Glutamatergic neuron (in vitro differentiated cells): ENCODE measurements at regions not wholly inside any gene's neighbourhood (a gene's known extent, or its start where the extent isn't known, plus 50 kb on each side); places are given as distances from the start of the nearest gene placed in this dataset.
A peak's percentile ranks its signal among the peaks of the same experiment; 100 is the strongest.
"Not testable (repeated sequence)": the region's sequence is repeated elsewhere in the genome, so short reads cannot be mapped to it uniquely, and the experiment has no call there.

Experiments
- DNase-seq: peaks from one replicate; pipeline ENCODE4 v3.0.0; 2022
- H3K27ac Mint-ChIP-seq: one replicate; pipeline ENCODE4 v1.8.0; 2020; ENCODE audit warnings: mild to moderate bottlenecking, mixed read lengths, inconsistent platforms; ENCODE audit not compliant: unreplicated experiment
- H3K27me3 Mint-ChIP-seq: one replicate; pipeline ENCODE4 v1.8.0; 2020; ENCODE audit warnings: mild to moderate bottlenecking, moderate library complexity, mixed read lengths, inconsistent platforms; ENCODE audit not compliant: unreplicated experiment
- H3K36me3 Mint-ChIP-seq: one replicate; pipeline ENCODE4 v1.8.0; 2020; ENCODE audit warnings: mild to moderate bottlenecking, mixed read lengths, inconsistent platforms; ENCODE audit not compliant: unreplicated experiment
- H3K4me1 Mint-ChIP-seq: one replicate; pipeline ENCODE4 v1.8.0; 2020; ENCODE audit warnings: mild to moderate bottlenecking, low read depth, mixed read lengths, inconsistent platforms; ENCODE audit not compliant: unreplicated experiment
- H3K4me3 Mint-ChIP-seq: one replicate; pipeline ENCODE4 v1.8.0; 2020; ENCODE audit warnings: mild to moderate bottlenecking, mixed read lengths, inconsistent platforms; ENCODE audit not compliant: unreplicated experiment
- H3K9me3 Mint-ChIP-seq: one replicate; pipeline ENCODE4 v1.8.0; 2020; ENCODE audit warnings: mild to moderate bottlenecking, moderate library complexity, mixed read lengths, inconsistent platforms; ENCODE audit not compliant: unreplicated experiment
- TF ChIP-seq, protein P1 (sequence below): fragments of 200-600 bp; sonication (generic); IDR thresholded peaks from one replicate; pipeline ENCODE4 v1.5.0; 2021; ENCODE audit not compliant: partially characterized antibody, unreplicated experiment

DNA sequence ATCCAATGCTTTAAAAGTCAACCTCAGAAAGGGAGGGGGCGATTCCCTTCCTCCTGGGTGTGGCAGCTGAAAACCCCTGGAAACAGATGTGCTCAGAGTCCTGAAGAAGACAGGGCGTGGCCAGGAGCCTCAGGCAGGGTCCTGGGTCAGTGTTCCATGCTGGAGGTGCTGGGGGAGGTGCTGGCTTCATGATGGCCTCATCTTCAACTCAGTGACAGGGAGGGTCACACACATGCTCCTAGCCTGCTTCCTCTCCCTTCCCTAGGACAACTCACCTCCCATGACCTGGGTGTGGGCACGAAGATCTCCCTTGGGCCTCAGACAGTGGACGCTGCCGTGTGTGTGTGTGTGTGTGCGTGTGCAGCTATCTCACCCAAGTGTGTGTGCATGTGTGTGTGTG, 245.6 kb upstream of the B3GAT1 start:
- peaks cover 9% of the 10 kb centered on the region for H3K27me3 Mint-ChIP-seq

DNA sequence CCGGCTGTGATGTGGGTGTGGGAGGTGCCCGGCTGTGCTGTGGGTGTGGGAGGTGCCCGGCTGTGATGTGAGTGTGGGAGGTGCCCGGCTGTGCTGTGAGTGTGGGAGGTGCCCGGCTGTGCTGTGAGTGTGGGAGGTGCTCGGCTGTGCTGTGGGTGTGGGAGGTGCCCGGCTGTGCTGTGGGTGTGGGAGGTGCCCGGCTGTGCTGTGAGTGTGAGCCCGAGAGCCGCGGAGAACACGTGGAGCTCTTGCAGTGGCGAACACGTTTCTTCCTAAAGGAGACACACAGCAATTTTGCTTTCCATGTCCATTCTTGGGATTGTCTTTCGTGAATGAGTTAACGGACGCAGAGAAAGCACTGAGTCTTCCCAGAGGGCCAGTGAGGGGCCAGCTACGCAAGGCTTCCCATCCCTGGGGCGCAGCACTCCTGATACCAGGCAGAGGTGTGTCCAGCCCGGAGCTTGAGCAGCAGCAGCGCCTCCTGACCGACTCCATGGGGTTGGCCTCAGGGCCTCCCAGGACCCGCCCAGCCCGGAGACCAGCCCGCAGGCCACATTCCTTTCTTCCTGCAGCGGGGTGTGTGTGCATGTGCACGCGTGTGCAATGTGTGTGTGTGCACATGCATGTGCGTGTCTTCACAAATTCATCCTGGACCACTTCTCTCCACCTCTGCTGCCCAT, 245.0 kb upstream of the B3GAT1 start:
- DNase-seq = no peak
- peaks cover 12% of the 10 kb centered on the region for H3K36me3 Mint-ChIP-seq
- H3K9me3 Mint-ChIP-seq = peaks cover 14% of the 10 kb centered on the region
- H3K4me3 Mint-ChIP-seq = no peak overlapping the region
- peaks cover 9% of the 10 kb centered on the region for H3K27me3 Mint-ChIP-seq
- H3K27ac Mint-ChIP-seq = no peak overlapping the region
- peaks cover 18% of the 10 kb centered on the region for H3K4me1 Mint-ChIP-seq
- TF ChIP-seq, protein P1, sequence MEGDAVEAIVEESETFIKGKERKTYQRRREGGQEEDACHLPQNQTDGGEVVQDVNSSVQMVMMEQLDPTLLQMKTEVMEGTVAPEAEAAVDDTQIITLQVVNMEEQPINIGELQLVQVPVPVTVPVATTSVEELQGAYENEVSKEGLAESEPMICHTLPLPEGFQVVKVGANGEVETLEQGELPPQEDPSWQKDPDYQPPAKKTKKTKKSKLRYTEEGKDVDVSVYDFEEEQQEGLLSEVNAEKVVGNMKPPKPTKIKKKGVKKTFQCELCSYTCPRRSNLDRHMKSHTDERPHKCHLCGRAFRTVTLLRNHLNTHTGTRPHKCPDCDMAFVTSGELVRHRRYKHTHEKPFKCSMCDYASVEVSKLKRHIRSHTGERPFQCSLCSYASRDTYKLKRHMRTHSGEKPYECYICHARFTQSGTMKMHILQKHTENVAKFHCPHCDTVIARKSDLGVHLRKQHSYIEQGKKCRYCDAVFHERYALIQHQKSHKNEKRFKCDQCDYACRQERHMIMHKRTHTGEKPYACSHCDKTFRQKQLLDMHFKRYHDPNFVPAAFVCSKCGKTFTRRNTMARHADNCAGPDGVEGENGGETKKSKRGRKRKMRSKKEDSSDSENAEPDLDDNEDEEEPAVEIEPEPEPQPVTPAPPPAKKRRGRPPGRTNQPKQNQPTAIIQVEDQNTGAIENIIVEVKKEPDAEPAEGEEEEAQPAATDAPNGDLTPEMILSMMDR = no peak

More for the DNA sequence above, 245.6 kb upstream of the B3GAT1 start:
- Mint-ChIP-seq H3K4me3 (no peak overlapping the region), H3K36me3 (peaks cover 12% of the 10 kb centered on the region), H3K4me1 (peaks cover 18% of the 10 kb centered on the region), H3K27ac (no peak overlapping the region), H3K9me3 (peaks cover 14% of the 10 kb centered on the region)
- DNase-seq = no peak
- TF ChIP-seq, protein P1 = no peak

DNA sequence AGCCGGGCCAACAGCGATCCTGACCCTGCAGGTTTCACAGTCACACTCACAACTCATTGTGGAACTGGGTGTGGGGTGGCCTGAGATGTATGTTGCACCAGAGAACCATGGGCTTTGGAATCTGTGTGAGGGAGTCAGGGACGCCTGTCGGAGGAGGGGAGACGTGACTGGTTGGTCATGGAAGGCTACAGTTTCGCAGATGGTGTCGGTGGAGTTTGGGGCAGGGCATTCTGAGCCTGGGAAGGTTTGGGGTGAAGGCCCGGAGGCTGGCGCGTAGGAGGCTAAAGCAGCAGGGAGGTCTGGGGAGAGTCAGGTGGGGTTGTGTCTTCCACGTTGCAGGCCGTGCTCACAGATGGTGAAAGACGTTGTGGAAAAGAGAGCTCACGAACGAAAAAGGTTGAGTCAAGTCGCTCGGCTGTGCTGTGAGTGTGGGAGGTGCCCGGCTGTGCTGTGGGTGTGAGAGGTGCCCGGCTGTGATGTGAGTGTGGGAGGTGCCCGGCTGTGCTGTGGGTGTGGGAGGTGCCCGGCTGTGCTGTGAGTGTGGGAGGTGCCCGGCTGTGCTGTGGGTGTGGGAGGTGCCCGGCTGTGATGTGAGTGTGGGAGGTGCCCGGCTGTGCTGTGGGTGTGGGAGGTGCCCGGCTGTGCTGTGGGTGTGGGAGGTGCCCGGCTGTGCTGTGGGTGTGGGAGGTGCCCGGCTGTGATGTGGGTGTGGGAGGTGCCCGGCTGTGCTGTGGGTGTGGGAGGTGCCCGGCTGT, 244.2 kb upstream of the B3GAT1 start:
- H3K27ac Mint-ChIP-seq = peak overlapping the region; percentile 77
- H3K9me3 Mint-ChIP-seq = peaks cover 14% of the 10 kb centered on the region
- DNase-seq, H3K27me3 Mint-ChIP-seq: not testable (repeated sequence)
- H3K4me3 Mint-ChIP-seq = peak overlapping the region; percentile 52
- peaks cover 18% of the 10 kb centered on the region for H3K4me1 Mint-ChIP-seq
- H3K36me3 Mint-ChIP-seq = peaks cover 12% of the 10 kb centered on the region

DNA sequence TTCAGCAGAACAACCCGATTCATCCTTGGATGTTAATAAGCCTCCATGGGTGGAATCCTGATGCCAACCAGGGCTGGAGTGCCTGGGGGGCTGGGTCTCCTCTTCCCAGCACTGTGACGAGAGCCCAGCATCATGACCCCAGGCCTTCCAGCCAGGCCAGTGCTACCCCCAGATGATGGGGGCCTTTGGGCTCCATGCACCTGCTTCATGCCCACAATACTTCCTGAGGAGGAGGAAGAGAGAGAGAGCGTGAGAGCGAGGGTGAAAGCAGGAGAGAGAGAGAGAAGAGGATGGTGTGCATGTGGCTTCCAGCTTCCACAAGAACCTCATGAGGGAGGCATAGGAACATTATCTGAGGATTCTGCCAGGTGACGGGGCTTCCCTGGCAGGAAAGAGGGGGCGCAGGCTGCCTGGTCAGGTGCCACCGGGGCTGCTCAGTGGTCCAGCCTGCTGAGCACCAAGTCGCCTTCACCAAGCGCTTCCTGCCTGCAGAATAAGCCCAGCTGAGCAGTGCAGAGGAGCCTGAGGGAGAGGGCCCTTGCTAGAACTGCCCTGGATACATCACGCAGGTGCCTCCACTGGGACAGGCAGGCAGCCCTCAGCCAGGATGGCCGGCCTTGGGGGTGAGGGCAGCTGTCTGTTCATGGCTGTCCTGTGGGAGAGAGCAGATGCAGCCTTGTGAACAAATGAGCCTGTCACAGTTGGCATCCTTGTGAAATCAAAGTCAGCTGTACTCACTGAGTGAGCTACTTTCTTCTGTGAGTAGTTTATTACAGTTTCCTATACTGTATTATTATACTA, 243.3 kb upstream of the B3GAT1 start:
- Mint-ChIP-seq H3K4me3 (peak overlapping the region; percentile 44), H3K4me1 (peaks cover 18% of the 10 kb centered on the region), H3K9me3 (peaks cover 11% of the 10 kb centered on the region), H3K36me3 (peaks cover 5% of the 10 kb centered on the region), H3K27ac (peak overlapping the region; percentile 4), H3K27me3 (peaks cover 9% of the 10 kb centered on the region)
- peak; percentile 63 for DNase-seq
- TF ChIP-seq, protein P1 = no peak

DNA sequence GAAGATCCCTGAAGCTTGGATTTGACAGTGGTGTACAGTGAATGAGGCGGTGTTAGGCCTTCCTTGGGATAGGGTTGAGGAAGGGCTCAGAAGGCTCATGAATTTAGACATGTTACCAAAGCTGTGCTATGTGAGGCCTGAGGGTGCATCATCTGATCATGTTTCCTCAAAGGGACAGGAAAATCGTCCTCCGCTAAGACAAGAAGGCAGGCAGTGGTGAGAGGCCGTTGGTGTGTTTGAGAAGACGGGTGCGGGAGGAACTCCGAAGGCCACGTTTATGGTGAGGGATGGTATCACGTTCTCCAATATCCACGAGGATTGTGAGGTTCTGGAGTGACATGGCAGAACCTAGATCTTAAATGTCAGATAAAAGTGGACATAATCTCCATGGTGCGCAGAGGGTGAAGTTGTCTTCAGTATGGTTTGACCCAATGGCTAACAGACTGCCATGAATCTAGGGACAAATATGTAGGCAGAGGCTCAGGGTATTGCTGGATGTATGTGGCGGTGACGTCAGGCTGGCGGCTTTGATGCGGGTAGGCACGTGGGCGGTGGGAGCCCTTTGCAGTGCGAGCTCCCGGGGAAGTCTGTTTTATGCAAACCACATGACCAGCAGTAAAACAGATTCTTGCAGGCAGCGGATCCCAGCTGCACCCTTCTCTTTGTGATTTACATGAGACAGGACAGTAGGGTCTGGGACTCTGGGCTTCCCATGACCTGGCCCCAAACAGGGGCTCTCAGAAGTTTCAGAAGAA, 242.3 kb upstream of the B3GAT1 start:
- H3K27ac Mint-ChIP-seq = peak overlapping the region; percentile 24
- no peaks in the 10 kb centered on the region for H3K36me3 Mint-ChIP-seq
- peaks cover 5% of the 10 kb centered on the region for H3K27me3 Mint-ChIP-seq
- TF ChIP-seq, protein P1 = no peak
- peaks cover 18% of the 10 kb centered on the region for H3K4me1 Mint-ChIP-seq
- peaks cover 10% of the 10 kb centered on the region for H3K9me3 Mint-ChIP-seq
- no peak overlapping the region for H3K4me3 Mint-ChIP-seq
- no peak for DNase-seq
